ENCODE measurements at regions not wholly inside any gene's neighbourhood (a gene's known extent, or its start where the extent isn't known, plus 50 kb on each side); places are given as distances from the start of the nearest gene placed in this dataset.

DNA sequence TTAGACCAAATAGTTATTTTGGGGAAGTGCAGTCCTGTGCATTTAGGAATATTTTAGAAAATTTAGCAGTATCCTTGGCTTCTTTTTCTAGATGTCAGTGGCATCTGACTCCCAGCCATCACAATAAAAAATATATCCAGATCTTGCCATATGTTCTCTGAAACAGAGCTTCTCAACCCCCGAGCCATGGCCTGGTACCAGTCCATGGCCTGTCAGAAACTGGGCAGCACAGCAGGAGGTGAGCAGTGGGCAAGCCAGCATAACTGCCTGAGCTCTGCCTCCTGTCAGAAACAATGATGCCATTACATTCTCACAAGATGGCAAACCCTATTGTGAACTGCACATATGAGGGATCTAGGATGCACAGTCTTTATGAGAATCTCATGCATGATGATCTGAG is 480.0 kb downstream of the LRRIQ3 start:
- H3K27ac ChIP-seq (ENCODE audit: low read depth, low read length), result no peak overlapping the region
- TF ChIP-seq, protein P1, sequence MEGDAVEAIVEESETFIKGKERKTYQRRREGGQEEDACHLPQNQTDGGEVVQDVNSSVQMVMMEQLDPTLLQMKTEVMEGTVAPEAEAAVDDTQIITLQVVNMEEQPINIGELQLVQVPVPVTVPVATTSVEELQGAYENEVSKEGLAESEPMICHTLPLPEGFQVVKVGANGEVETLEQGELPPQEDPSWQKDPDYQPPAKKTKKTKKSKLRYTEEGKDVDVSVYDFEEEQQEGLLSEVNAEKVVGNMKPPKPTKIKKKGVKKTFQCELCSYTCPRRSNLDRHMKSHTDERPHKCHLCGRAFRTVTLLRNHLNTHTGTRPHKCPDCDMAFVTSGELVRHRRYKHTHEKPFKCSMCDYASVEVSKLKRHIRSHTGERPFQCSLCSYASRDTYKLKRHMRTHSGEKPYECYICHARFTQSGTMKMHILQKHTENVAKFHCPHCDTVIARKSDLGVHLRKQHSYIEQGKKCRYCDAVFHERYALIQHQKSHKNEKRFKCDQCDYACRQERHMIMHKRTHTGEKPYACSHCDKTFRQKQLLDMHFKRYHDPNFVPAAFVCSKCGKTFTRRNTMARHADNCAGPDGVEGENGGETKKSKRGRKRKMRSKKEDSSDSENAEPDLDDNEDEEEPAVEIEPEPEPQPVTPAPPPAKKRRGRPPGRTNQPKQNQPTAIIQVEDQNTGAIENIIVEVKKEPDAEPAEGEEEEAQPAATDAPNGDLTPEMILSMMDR (IDR thresholded peaks at IDR 0.05; ENCODE audit: low read depth, low read length), result no peak
- DNase-seq (ENCODE audit: low read depth, low spot score), result no peak
- H3K9me3 ChIP-seq (ENCODE audit: control insufficient read depth, insufficient read depth, low read length), result peaks cover 6% of the 10 kb centered on the region
- no peaks in the 10 kb centered on the region for H3K27me3 ChIP-seq (ENCODE audit: control insufficient read depth, insufficient read depth, low read length)
- CTCF ChIA-PET, result no interaction called here
- no peak overlapping the region for H3K4me3 ChIP-seq (ENCODE audit: low read depth, low read length)
- POLR2A ChIA-PET, result no interaction called here

DNA sequence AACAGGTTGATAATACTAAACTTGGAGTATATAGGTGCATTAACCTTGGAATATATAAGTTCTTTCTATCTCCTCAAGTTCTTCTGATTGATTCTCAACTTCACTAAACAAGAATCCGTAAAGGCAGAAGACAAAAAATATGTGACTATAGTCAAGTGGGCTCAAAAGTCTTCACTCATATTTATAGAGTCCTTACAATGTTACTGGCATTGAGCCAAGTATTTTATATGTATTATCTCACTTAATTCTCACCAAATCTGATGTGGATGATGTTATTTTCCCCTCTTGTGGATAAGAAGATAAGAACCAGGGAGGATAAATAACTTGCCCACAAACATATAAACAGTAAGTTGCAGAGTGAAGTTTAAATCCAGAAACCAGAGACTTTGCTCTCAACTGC is 486.9 kb downstream of the LRRIQ3 start:
- no peak overlapping the region for H3K27ac ChIP-seq (ENCODE audit: low read depth, low read length)
- DNase-seq (ENCODE audit: low read depth, low spot score), result no peak
- TF ChIP-seq, protein P1 (IDR thresholded peaks at IDR 0.05; ENCODE audit: low read depth, low read length), result no peak
- H3K27me3 ChIP-seq (ENCODE audit: control insufficient read depth, insufficient read depth, low read length), result no peaks in the 10 kb centered on the region
- CTCF ChIA-PET, result no interaction called here
- H3K9me3 ChIP-seq (ENCODE audit: control insufficient read depth, insufficient read depth, low read length), result no peaks in the 10 kb centered on the region
- POLR2A ChIA-PET, result no interaction called here
- no peak overlapping the region for H3K4me3 ChIP-seq (ENCODE audit: low read depth, low read length)

DNA sequence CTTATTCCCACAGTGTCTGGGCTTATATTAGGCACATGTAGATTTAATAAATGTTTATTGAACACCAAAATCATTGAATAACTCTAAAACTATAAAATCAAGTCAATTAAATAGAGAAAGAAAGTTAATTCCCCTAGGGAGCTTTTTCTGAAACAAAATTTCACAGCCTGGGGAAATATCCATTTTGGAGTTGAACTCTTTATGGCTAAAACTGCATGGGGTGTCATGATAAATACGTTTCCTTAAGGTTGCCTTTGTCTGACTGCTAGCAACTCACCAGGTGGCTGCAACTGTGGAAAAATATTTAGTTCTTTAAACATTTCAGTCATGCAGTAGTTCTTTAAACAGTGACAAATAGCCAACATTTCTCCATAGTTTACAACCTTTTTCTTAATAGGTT is 496.1 kb downstream of the LRRIQ3 start:
- POLR2A ChIA-PET, result no interaction called here
- CTCF ChIA-PET, result no interaction called here
- no peak for DNase-seq (ENCODE audit: low read depth, low spot score)
- Histone ChIP-seq H3K4me3 (ENCODE audit: low read depth, low read length) (no peak overlapping the region), H3K27ac (ENCODE audit: low read depth, low read length) (no peak overlapping the region), H3K9me3 (ENCODE audit: control insufficient read depth, insufficient read depth, low read length) (peaks cover under 1% of the 10 kb centered on the region), H3K27me3 (ENCODE audit: control insufficient read depth, insufficient read depth, low read length) (no peaks in the 10 kb centered on the region)
- TF ChIP-seq, protein P1 (IDR thresholded peaks at IDR 0.05; ENCODE audit: low read depth, low read length), result no peak

DNA sequence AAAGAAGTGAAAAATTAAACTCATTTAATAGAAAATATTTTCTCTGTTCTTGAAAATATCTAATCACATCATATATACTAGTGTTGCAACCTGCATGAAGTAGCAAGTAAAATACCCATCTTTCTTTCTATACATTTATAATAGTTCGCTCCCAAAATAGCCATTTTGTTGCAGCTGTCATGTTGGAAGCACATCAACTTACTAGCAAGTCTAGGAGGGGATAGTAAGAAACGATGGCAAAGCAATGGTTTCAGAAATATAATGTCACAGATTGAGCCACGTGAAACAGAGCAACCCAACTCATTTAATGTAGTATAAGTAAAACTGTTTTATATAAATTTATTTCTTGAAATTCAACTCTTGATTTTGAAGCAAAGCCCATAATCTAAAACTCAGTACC is 521.8 kb downstream of the LRRIQ3 start:
- no peak for DNase-seq (ENCODE audit: low read depth, low spot score)
- POLR2A ChIA-PET, result no interaction called here
- CTCF ChIA-PET, result interaction anchor here (1.6 kb wide), 1 partner anchor 36 kb away, joined by 3 read pairs; no protein-coding TSS in a partner anchor
- Histone ChIP-seq H3K27ac (ENCODE audit: low read depth, low read length) (no peak overlapping the region), H3K27me3 (ENCODE audit: control insufficient read depth, insufficient read depth, low read length) (no peaks in the 10 kb centered on the region), H3K9me3 (ENCODE audit: control insufficient read depth, insufficient read depth, low read length) (no peaks in the 10 kb centered on the region), H3K4me3 (ENCODE audit: low read depth, low read length) (no peak overlapping the region)
- TF ChIP-seq, protein P1 (IDR thresholded peaks at IDR 0.05; ENCODE audit: low read depth, low read length), result no peak

DNA sequence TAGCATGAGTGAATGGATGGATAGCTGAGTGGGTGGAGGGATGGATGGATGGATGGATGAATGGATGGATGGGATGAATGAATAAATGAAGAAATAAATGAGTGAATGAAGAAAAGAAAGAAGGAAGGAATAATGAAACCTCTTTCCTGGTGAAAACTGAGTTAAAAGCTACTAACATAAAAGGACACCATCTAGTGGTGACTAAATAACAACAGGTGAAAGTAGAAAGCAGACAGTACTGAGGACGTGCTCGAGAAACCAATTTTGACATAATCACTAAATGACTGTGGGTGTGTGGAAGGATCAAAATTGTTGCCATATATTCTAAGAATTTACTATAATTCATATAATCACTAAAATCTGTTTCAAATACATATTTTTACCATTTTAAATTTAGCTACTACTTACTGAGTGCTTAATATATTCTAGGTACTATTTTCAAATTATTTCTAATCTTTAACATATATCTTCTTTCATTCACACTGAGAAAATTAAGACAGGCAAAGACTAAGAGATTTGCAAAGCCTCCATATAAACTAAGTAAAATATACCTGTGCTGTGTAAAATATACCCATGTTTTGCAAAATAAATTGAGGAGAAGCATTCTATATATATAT is 522.9 kb downstream of the LRRIQ3 start:
- ChIA-PET CTCF (interaction anchor here (0.6 to 1.6 kb wide), 4 partner anchors 16 to 1634 kb away, joined by 3 to 5 read pairs (median 3); no protein-coding TSS in a partner anchor), POLR2A (no interaction called here)
- H3K27me3 ChIP-seq (ENCODE audit: control insufficient read depth, insufficient read depth, low read length), result no peaks in the 10 kb centered on the region
- H3K27ac ChIP-seq (ENCODE audit: low read depth, low read length), result no peak overlapping the region
- TF ChIP-seq, protein P1 (IDR thresholded peaks at IDR 0.05; ENCODE audit: low read depth, low read length), result peak; percentile 40
- H3K4me3 ChIP-seq (ENCODE audit: low read depth, low read length), result no peak overlapping the region
- DNase-seq (ENCODE audit: low read depth, low spot score), result no peak
- H3K9me3 ChIP-seq (ENCODE audit: control insufficient read depth, insufficient read depth, low read length), result no peaks in the 10 kb centered on the region
